ENCODE measurements at regions not wholly inside any gene's neighbourhood (a gene's known extent, or its start where the extent isn't known, plus 50 kb on each side); places are given as distances from the start of the nearest gene placed in this dataset.

- 61% methylated on average over 3 of the region's 3 CpGs for WGBS (ENCODE audit: low lambda C conversion rate, missing lambda C conversion rate)
- no peak for TF ChIP-seq EZH2 (IDR thresholded peaks at IDR 0.05; ENCODE audit: borderline replicate concordance)
- TF ChIP-seq EZH2phosphoT487 (IDR thresholded peaks at IDR 0.05; ENCODE audit: low read depth, severe bottlenecking, unreplicated experiment) = no peak
- no peak for TF ChIP-seq CTCF (IDR thresholded peaks at IDR 0.05; ENCODE audit: poor library complexity)
- no peaks in the 10 kb centered on the region for H3K79me2 ChIP-seq
- no peaks in the 10 kb centered on the region for H3K4me1 ChIP-seq (ENCODE audit: insufficient read depth)
- H3K27ac ChIP-seq = no peak overlapping the region
- H3K27me3 ChIP-seq = no peaks in the 10 kb centered on the region
- no peak overlapping the region for H3K4me3 ChIP-seq
- H2AFZ ChIP-seq = no peak overlapping the region
- no peaks in the 10 kb centered on the region for H3K9me2 ChIP-seq (replicated peaks; ENCODE audit: insufficient read depth)
- no peaks in the 10 kb centered on the region for H4K20me1 ChIP-seq (ENCODE audit: insufficient read depth, poor library complexity, severe bottlenecking)
- no peak overlapping the region for H3K4me2 ChIP-seq
- H3K36me3 ChIP-seq (replicated peaks; ENCODE audit: insufficient read depth, low read depth) = no peaks in the 10 kb centered on the region
- DNase-seq (ENCODE audit: low spot score) = no peak
- H3K9me3 ChIP-seq (ENCODE audit: low read depth) = no peaks in the 10 kb centered on the region
Observed at GRCh38 chr16:8452941-8453340, 137.4 kb downstream of the TMEM114 start.

GRCh38 chr16:8436931-8437330 is 153.4 kb downstream of the TMEM114 start:
- Histone ChIP-seq H2AFZ (no peak overlapping the region), H3K4me1 (ENCODE audit: insufficient read depth) (no peaks in the 10 kb centered on the region), H3K4me2 (no peak overlapping the region), H3K27ac (no peak overlapping the region), H3K4me3 (no peak overlapping the region), H3K79me2 (no peaks in the 10 kb centered on the region), H3K27me3 (no peaks in the 10 kb centered on the region), H4K20me1 (ENCODE audit: insufficient read depth, poor library complexity, severe bottlenecking) (no peaks in the 10 kb centered on the region), H3K9me3 (ENCODE audit: low read depth) (no peaks in the 10 kb centered on the region), H3K9me2 (replicated peaks; ENCODE audit: insufficient read depth) (no peaks in the 10 kb centered on the region), H3K36me3 (replicated peaks; ENCODE audit: insufficient read depth, low read depth) (no peaks in the 10 kb centered on the region)
- no peak for TF ChIP-seq EZH2 (IDR thresholded peaks at IDR 0.05; ENCODE audit: borderline replicate concordance)
- TF ChIP-seq CTCF (IDR thresholded peaks at IDR 0.05; ENCODE audit: poor library complexity) = no peak
- no peak for TF ChIP-seq EZH2phosphoT487 (IDR thresholded peaks at IDR 0.05; ENCODE audit: low read depth, severe bottlenecking, unreplicated experiment)
- 85% methylated on average over 5 of the region's 5 CpGs for WGBS (ENCODE audit: low lambda C conversion rate, missing lambda C conversion rate)
- no peak for DNase-seq (ENCODE audit: low spot score)

DNA sequence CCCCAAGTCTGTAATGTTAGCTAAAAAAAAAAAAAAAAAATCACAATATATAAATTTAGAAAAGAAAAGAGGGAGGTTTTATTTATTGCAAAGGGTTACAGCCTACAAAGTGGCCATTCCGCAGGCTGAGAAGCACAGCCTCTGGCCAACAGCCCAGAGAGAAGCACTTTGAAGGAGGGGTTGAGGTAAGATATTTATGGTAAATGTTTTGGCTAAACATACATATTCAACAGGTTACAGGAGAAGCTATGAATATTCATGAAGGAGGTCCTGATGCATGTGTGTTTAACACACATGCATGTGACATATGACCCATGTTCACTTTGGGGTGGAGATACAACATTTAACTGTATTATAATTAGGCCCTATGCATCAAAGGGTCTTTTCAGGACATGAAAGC is 158.5 kb downstream of the TMEM114 start:
- no peak for DNase-seq (ENCODE audit: low spot score)
- Histone ChIP-seq H3K36me3 (replicated peaks; ENCODE audit: insufficient read depth, low read depth) (no peaks in the 10 kb centered on the region), H3K9me3 (ENCODE audit: low read depth) (no peaks in the 10 kb centered on the region), H3K4me3 (no peak overlapping the region), H4K20me1 (ENCODE audit: insufficient read depth, poor library complexity, severe bottlenecking) (no peaks in the 10 kb centered on the region), H2AFZ (no peak overlapping the region), H3K4me1 (ENCODE audit: insufficient read depth) (no peaks in the 10 kb centered on the region), H3K27me3 (no peaks in the 10 kb centered on the region), H3K9me2 (replicated peaks; ENCODE audit: insufficient read depth) (no peaks in the 10 kb centered on the region), H3K79me2 (no peaks in the 10 kb centered on the region), H3K27ac (no peak overlapping the region), H3K4me2 (no peak overlapping the region)
- TF ChIP-seq EZH2 (IDR thresholded peaks at IDR 0.05; ENCODE audit: borderline replicate concordance) (no peak), EZH2phosphoT487 (IDR thresholded peaks at IDR 0.05; ENCODE audit: low read depth, severe bottlenecking, unreplicated experiment) (no peak), CTCF (IDR thresholded peaks at IDR 0.05; ENCODE audit: poor library complexity) (no peak)
- 96% methylated on average over 1 of the region's 1 CpG for WGBS (ENCODE audit: low lambda C conversion rate, missing lambda C conversion rate)

- no peaks in the 10 kb centered on the region for H4K20me1 ChIP-seq (ENCODE audit: insufficient read depth, poor library complexity, severe bottlenecking)
- no peaks in the 10 kb centered on the region for H3K27me3 ChIP-seq
- TF ChIP-seq EZH2 (IDR thresholded peaks at IDR 0.05; ENCODE audit: borderline replicate concordance) (no peak), CTCF (IDR thresholded peaks at IDR 0.05; ENCODE audit: poor library complexity) (no peak), EZH2phosphoT487 (IDR thresholded peaks at IDR 0.05; ENCODE audit: low read depth, severe bottlenecking, unreplicated experiment) (no peak)
- no peaks in the 10 kb centered on the region for H3K4me1 ChIP-seq (ENCODE audit: insufficient read depth)
- no peaks in the 10 kb centered on the region for H3K9me2 ChIP-seq (replicated peaks; ENCODE audit: insufficient read depth)
- no peaks in the 10 kb centered on the region for H3K36me3 ChIP-seq (replicated peaks; ENCODE audit: insufficient read depth, low read depth)
- no peak overlapping the region for H2AFZ ChIP-seq
- H3K4me2 ChIP-seq = no peak overlapping the region
- H3K4me3 ChIP-seq = no peak overlapping the region
- no peaks in the 10 kb centered on the region for H3K79me2 ChIP-seq
- H3K27ac ChIP-seq = no peak overlapping the region
- no peak for DNase-seq (ENCODE audit: low spot score)
- no peaks in the 10 kb centered on the region for H3K9me3 ChIP-seq (ENCODE audit: low read depth)
- WGBS (ENCODE audit: low lambda C conversion rate, missing lambda C conversion rate) = 85% methylated on average over 3 of the region's 3 CpGs
Observed at GRCh38 chr16:8430401-8430800, 159.9 kb downstream of the TMEM114 start.
